ENCODE measurements at regions not wholly inside any gene's neighbourhood (a gene's known extent, or its start where the extent isn't known, plus 50 kb on each side); places are given as distances from the start of the nearest gene placed in this dataset.

GRCh38 chr6:114733596-114733995, 390.8 kb upstream of the HS3ST5 start:
- no peak for TF ChIP-seq MTA3 (IDR thresholded peaks at IDR 0.05; ENCODE audit: borderline replicate concordance, low read length)
- TF ChIP-seq RELA (IDR thresholded peaks at IDR 0.05; ENCODE audit: borderline replicate concordance, partially characterized antibody): no peak
- TF ChIP-seq ESRRA (IDR thresholded peaks at IDR 0.05; ENCODE audit: low read length): no peak
- no peak for TF ChIP-seq POLR2A (IDR thresholded peaks at IDR 0.05; ENCODE audit: low read depth, low read length)
- no peak for TF ChIP-seq CTCF (IDR thresholded peaks at IDR 0.05 in 2 of 3, conservative IDR thresholded peaks at IDR 0.05 in 1 of 3; ENCODE audit: control insufficient read depth in 2 of 3, extremely low read depth in 1 of 3, insufficient read depth in 1 of 3, low read depth in 3 of 3, low read length in 3 of 3)
- TF ChIP-seq MYC (IDR thresholded peaks at IDR 0.05; ENCODE audit: insufficient read depth, insufficient read length, insufficient replicate concordance, low read length, severe bottlenecking): no peak
- no peak for TF ChIP-seq NFYB (IDR thresholded peaks at IDR 0.05; ENCODE audit: insufficient read depth, low read depth, low read length)
- TF ChIP-seq RELB (IDR thresholded peaks at IDR 0.05; ENCODE audit: low read depth): no peak
